HUES6 (cell line): ENCODE measurements at regions not wholly inside any gene's neighbourhood (a gene's known extent, or its start where the extent isn't known, plus 50 kb on each side); places are given as distances from the start of the nearest gene placed in this dataset.
"Not testable (repeated sequence)": the region's sequence is repeated elsewhere in the genome, so short reads cannot be mapped to it uniquely, and the experiment has no call there.

Source experiments
- H3K27ac ChIP-seq: 2 replicates; pipeline ENCODE4 v1.7.0; 2013; ENCODE audit warnings: low read depth, mild to moderate bottlenecking, low read length, inconsistent platforms
- H3K27me3 ChIP-seq: 2 replicates; pipeline ENCODE4 v1.6.1; 2013; ENCODE audit warnings: low read length; ENCODE audit not compliant: control insufficient read depth, insufficient read depth
- H3K36me3 ChIP-seq: 2 replicates; pipeline ENCODE4 v1.6.1; 2013; ENCODE audit warnings: low read length; ENCODE audit not compliant: control insufficient read depth, insufficient read depth
- H3K4me1 ChIP-seq: 2 replicates; pipeline ENCODE4 v1.6.1; 2013; ENCODE audit warnings: low read length; ENCODE audit not compliant: control insufficient read depth, insufficient read depth
- H3K4me3 ChIP-seq: 2 replicates; pipeline ENCODE4 v1.5.1; 2013; ENCODE audit warnings: low read depth, low read length
- H3K9ac ChIP-seq: one replicate; pipeline ENCODE4 v1.6.1; 2013; ENCODE audit warnings: mild to moderate bottlenecking, low read length
- H3K9me3 ChIP-seq: 2 replicates; pipeline ENCODE4 v1.6.1; 2013; ENCODE audit warnings: low read depth, low read length; ENCODE audit not compliant: control insufficient read depth, insufficient read depth

- no peaks in the 10 kb centered on the region for H3K9me3 ChIP-seq
- H3K9ac ChIP-seq = no peak overlapping the region
- no peaks in the 10 kb centered on the region for H3K27me3 ChIP-seq
- H3K4me1 ChIP-seq = no peaks in the 10 kb centered on the region; the same call in 1 of the 2 replicates
- no peak overlapping the region for H3K4me3 ChIP-seq
- H3K27ac ChIP-seq = no peak overlapping the region
- no peaks in the 10 kb centered on the region for H3K36me3 ChIP-seq
These were observed 346.2 kb downstream of the C12orf75 start for GRCh38 chr12:105676694-105677093.

- no peaks in the 10 kb centered on the region for H3K36me3 ChIP-seq
- no peaks in the 10 kb centered on the region for H3K27me3 ChIP-seq
- no peak overlapping the region for H3K9ac ChIP-seq
- no peak overlapping the region for H3K27ac ChIP-seq
- no peaks in the 10 kb centered on the region for H3K9me3 ChIP-seq
- no peaks in the 10 kb centered on the region; the same call in 1 of the 2 replicates for H3K4me1 ChIP-seq
- H3K4me3 ChIP-seq = no peak overlapping the region
These were observed 347.2 kb downstream of the C12orf75 start for GRCh38 chr12:105677672-105678071.

- Histone ChIP-seq H3K4me1 (no peaks in the 10 kb centered on the region; the same call in 1 of the 2 replicates), H3K9ac (no peak overlapping the region), H3K27me3 (no peaks in the 10 kb centered on the region), H3K4me3 (no peak overlapping the region), H3K9me3 (no peaks in the 10 kb centered on the region), H3K36me3 (no peaks in the 10 kb centered on the region), H3K27ac (no peak overlapping the region)
These were observed 349.5 kb downstream of the C12orf75 start for GRCh38 chr12:105679982-105680381.

GRCh38 chr12:105681341-105681740 is 350.9 kb downstream of the C12orf75 start:
- no peak overlapping the region for H3K4me3 ChIP-seq

GRCh38 chr12:105682821-105683220 is 352.3 kb downstream of the C12orf75 start:
- not testable (repeated sequence) for H3K4me3 ChIP-seq, H3K9me3 ChIP-seq, H3K27me3 ChIP-seq, H3K27ac ChIP-seq, H3K9ac ChIP-seq, H3K4me1 ChIP-seq, H3K36me3 ChIP-seq

More at GRCh38 chr12:105681341-105681740, 350.9 kb downstream of the C12orf75 start:
- H3K27me3 ChIP-seq = no peaks in the 10 kb centered on the region
- H3K27ac ChIP-seq = no peak overlapping the region
- no peaks in the 10 kb centered on the region for H3K9me3 ChIP-seq
- H3K36me3 ChIP-seq = no peaks in the 10 kb centered on the region
- no peak overlapping the region for H3K9ac ChIP-seq
- H3K4me1 ChIP-seq = no peaks in the 10 kb centered on the region; the same call in 1 of the 2 replicates

- not testable (repeated sequence) for H3K9ac ChIP-seq
These were observed 353.3 kb downstream of the C12orf75 start for GRCh38 chr12:105683836-105684235.

GRCh38 chr12:105698075-105698474 is 367.6 kb downstream of the C12orf75 start:
- H3K9ac ChIP-seq = no peak overlapping the region
- H3K4me1 ChIP-seq = no peaks in the 10 kb centered on the region
- peaks cover 18% of the 10 kb centered on the region for H3K9me3 ChIP-seq
- no peaks in the 10 kb centered on the region for H3K36me3 ChIP-seq
- H3K27me3 ChIP-seq = no peaks in the 10 kb centered on the region
- no peak overlapping the region for H3K27ac ChIP-seq
- no peak overlapping the region for H3K4me3 ChIP-seq

More at GRCh38 chr12:105683836-105684235, 353.3 kb downstream of the C12orf75 start:
- not testable (repeated sequence) for H3K4me3 ChIP-seq, H3K4me1 ChIP-seq, H3K27ac ChIP-seq, H3K9me3 ChIP-seq, H3K27me3 ChIP-seq, H3K36me3 ChIP-seq

- no peaks in the 10 kb centered on the region for H3K36me3 ChIP-seq
- H3K27ac ChIP-seq = no peak overlapping the region
- no peak overlapping the region for H3K9ac ChIP-seq
- H3K4me1 ChIP-seq = peaks cover 2% of the 10 kb centered on the region; the same call in 1 of the 2 replicates
- H3K4me3 ChIP-seq = no peak overlapping the region
- H3K9me3 ChIP-seq = peaks cover 18% of the 10 kb centered on the region
- H3K27me3 ChIP-seq = no peaks in the 10 kb centered on the region
These were observed 368.7 kb downstream of the C12orf75 start for GRCh38 chr12:105699209-105699608.

- H3K4me3 ChIP-seq = no peak overlapping the region
- H3K27me3 ChIP-seq = no peaks in the 10 kb centered on the region
- no peak overlapping the region for H3K9ac ChIP-seq
- H3K27ac ChIP-seq = no peak overlapping the region
- H3K4me1 ChIP-seq = peaks cover 18% of the 10 kb centered on the region
- peaks cover 5% of the 10 kb centered on the region for H3K9me3 ChIP-seq
- H3K36me3 ChIP-seq = no peaks in the 10 kb centered on the region
These were observed 374.3 kb downstream of the C12orf75 start for GRCh38 chr12:105704787-105705186.

GRCh38 chr12:105705235-105705634 is 374.7 kb downstream of the C12orf75 start:
- Histone ChIP-seq H3K9me3 (peaks cover under 1% of the 10 kb centered on the region; the same call in 1 of the 2 replicates), H3K9ac (no peak overlapping the region), H3K36me3 (no peaks in the 10 kb centered on the region), H3K4me3 (no peak overlapping the region), H3K27ac (no peak overlapping the region), H3K27me3 (no peaks in the 10 kb centered on the region), H3K4me1 (peaks cover 18% of the 10 kb centered on the region)

- Histone ChIP-seq H3K27ac (no peak overlapping the region), H3K4me1 (peaks cover 18% of the 10 kb centered on the region), H3K9me3 (no peaks in the 10 kb centered on the region), H3K9ac (no peak overlapping the region), H3K36me3 (no peaks in the 10 kb centered on the region), H3K4me3 (no peak overlapping the region), H3K27me3 (no peaks in the 10 kb centered on the region)
These were observed 375.3 kb downstream of the C12orf75 start for GRCh38 chr12:105705765-105706164.
